ENCODE measurements at regions not wholly inside any gene's neighbourhood (a gene's known extent, or its start where the extent isn't known, plus 50 kb on each side); places are given as distances from the start of the nearest gene placed in this dataset.

GRCh38 chr15:97463696-97464095 is 496.8 kb upstream of the ARRDC4 start:
- TF ChIP-seq FOXM1 (IDR thresholded peaks at IDR 0.05; ENCODE audit: borderline replicate concordance, low read depth) (no peak), EP300 (IDR thresholded peaks at IDR 0.05; ENCODE audit: borderline replicate concordance) (no peak), REST (IDR thresholded peaks at IDR 0.05; ENCODE audit: low read depth) (no peak), RAD21 (IDR thresholded peaks at IDR 0.05; ENCODE audit: low read depth) (no peak), TCF12 (IDR thresholded peaks at IDR 0.05; ENCODE audit: low read depth) (no peak), EGR1 (IDR thresholded peaks at IDR 0.05) (no peak), CREB1 (IDR thresholded peaks at IDR 0.05; ENCODE audit: low read depth) (no peak), ZBTB7A (IDR thresholded peaks at IDR 0.05; ENCODE audit: low read depth) (no peak), TEAD4 (IDR thresholded peaks at IDR 0.05) (no peak), YY1 (IDR thresholded peaks at IDR 0.05; ENCODE audit: low read depth) (no peak), CEBPB (IDR thresholded peaks at IDR 0.05) (no peak)

GRCh38 chr15:97470417-97470816 is 490.1 kb upstream of the ARRDC4 start:
- TF ChIP-seq FOXM1 (IDR thresholded peaks at IDR 0.05; ENCODE audit: borderline replicate concordance, low read depth) (no peak), RAD21 (IDR thresholded peaks at IDR 0.05; ENCODE audit: low read depth) (no peak), EGR1 (IDR thresholded peaks at IDR 0.05) (no peak), CREB1 (IDR thresholded peaks at IDR 0.05; ENCODE audit: low read depth) (no peak), TCF12 (IDR thresholded peaks at IDR 0.05; ENCODE audit: low read depth) (no peak), ZBTB7A (IDR thresholded peaks at IDR 0.05; ENCODE audit: low read depth) (no peak), REST (IDR thresholded peaks at IDR 0.05; ENCODE audit: low read depth) (no peak), YY1 (IDR thresholded peaks at IDR 0.05; ENCODE audit: low read depth) (no peak), USF1 (IDR thresholded peaks at IDR 0.05) (no peak), NFIC (IDR thresholded peaks at IDR 0.05) (no peak), TEAD4 (IDR thresholded peaks at IDR 0.05) (no peak), CEBPB (IDR thresholded peaks at IDR 0.05) (no peak), EP300 (IDR thresholded peaks at IDR 0.05; ENCODE audit: borderline replicate concordance) (no peak), TAF1 (IDR thresholded peaks at IDR 0.05; ENCODE audit: low read depth) (no peak), MAX (IDR thresholded peaks at IDR 0.05) (no peak)

GRCh38 chr15:97473627-97474026 is 486.9 kb upstream of the ARRDC4 start:
- TF ChIP-seq NFIC (IDR thresholded peaks at IDR 0.05) (no peak), EP300 (IDR thresholded peaks at IDR 0.05; ENCODE audit: borderline replicate concordance) (no peak), TEAD4 (IDR thresholded peaks at IDR 0.05) (no peak), EGR1 (IDR thresholded peaks at IDR 0.05) (no peak), USF1 (IDR thresholded peaks at IDR 0.05) (no peak), TCF12 (IDR thresholded peaks at IDR 0.05; ENCODE audit: low read depth) (no peak), CEBPB (IDR thresholded peaks at IDR 0.05) (no peak), CREB1 (IDR thresholded peaks at IDR 0.05; ENCODE audit: low read depth) (no peak), MAX (IDR thresholded peaks at IDR 0.05) (no peak), ZBTB7A (IDR thresholded peaks at IDR 0.05; ENCODE audit: low read depth) (no peak), RAD21 (IDR thresholded peaks at IDR 0.05; ENCODE audit: low read depth) (no peak), TAF1 (IDR thresholded peaks at IDR 0.05; ENCODE audit: low read depth) (no peak), YY1 (IDR thresholded peaks at IDR 0.05; ENCODE audit: low read depth) (no peak), REST (IDR thresholded peaks at IDR 0.05; ENCODE audit: low read depth) (no peak), FOXM1 (IDR thresholded peaks at IDR 0.05; ENCODE audit: borderline replicate concordance, low read depth) (no peak)

- TF ChIP-seq YY1 (IDR thresholded peaks at IDR 0.05; ENCODE audit: low read depth) (no peak), USF1 (IDR thresholded peaks at IDR 0.05) (no peak), CEBPB (IDR thresholded peaks at IDR 0.05) (no peak), EP300 (IDR thresholded peaks at IDR 0.05; ENCODE audit: borderline replicate concordance) (no peak), TEAD4 (IDR thresholded peaks at IDR 0.05) (no peak), NFIC (IDR thresholded peaks at IDR 0.05) (no peak), RAD21 (IDR thresholded peaks at IDR 0.05; ENCODE audit: low read depth) (no peak), CREB1 (IDR thresholded peaks at IDR 0.05; ENCODE audit: low read depth) (no peak), REST (IDR thresholded peaks at IDR 0.05; ENCODE audit: low read depth) (no peak), FOXM1 (IDR thresholded peaks at IDR 0.05; ENCODE audit: borderline replicate concordance, low read depth) (no peak), TCF12 (IDR thresholded peaks at IDR 0.05; ENCODE audit: low read depth) (no peak)
These were observed 480.5 kb upstream of the ARRDC4 start for GRCh38 chr15:97479957-97480356.
